Brain microvascular endothelial cell (primary cell): ENCODE measurements at regions not wholly inside any gene's neighbourhood (a gene's known extent, or its start where the extent isn't known, plus 50 kb on each side); places are given as distances from the start of the nearest gene placed in this dataset.
A peak's percentile ranks its signal among the peaks of the same experiment; 100 is the strongest.
"Not testable (repeated sequence)": the region's sequence is repeated elsewhere in the genome, so short reads cannot be mapped to it uniquely, and the experiment has no call there.

ENCODE experiments used
- DNase-seq: peaks from one replicate; pipeline ENCODE4 v3.0.0-alpha.2; 2020
- H3K27ac ChIP-seq: fragments of 250-450 bp; sonication (Bioruptor Pico); 2 replicates; pipeline ENCODE4 v1.5.1; 2020; ENCODE audit warnings: mild to moderate bottlenecking, moderate library complexity
- H3K27me3 ChIP-seq: fragments of 250-450 bp; sonication (Bioruptor Pico); replicated peaks from 2 replicates; pipeline ENCODE4 v1.5.1; 2020; ENCODE audit warnings: mild to moderate bottlenecking
- H3K36me3 ChIP-seq: fragments of 250-450 bp; sonication (Bioruptor Pico); replicated peaks from 2 replicates; pipeline ENCODE4 v1.5.1; 2020; ENCODE audit warnings: mild to moderate bottlenecking
- H3K4me3 ChIP-seq: 2 replicates; pipeline ENCODE4 v1.5.1; 2011; ENCODE audit warnings: low read depth, mild to moderate bottlenecking, control low read depth, low read length, moderate library complexity
- CTCF ChIP-seq: IDR thresholded peaks from 2 replicates; pipeline ENCODE4 v1.5.1; 2011; ENCODE audit warnings: low read depth, mild to moderate bottlenecking, moderate library complexity, low read length, control low read depth, inconsistent platforms; ENCODE audit errors: missing control alignments
- in situ Hi-C: cut with HindIII; loops from 2 replicates; pipeline ENCODE4 v1.10.0; 2017; ENCODE audit warnings: low sequenced_read_pairs, low pct_ligation_motif_present

GRCh38 chr22:25420471-25420924 is 144.0 kb upstream of the GRK3 start:
- peaks cover 60% of the 10 kb centered on the region for H3K27me3 ChIP-seq
- DNase-seq: no peak
- TF ChIP-seq CTCF: no peak
- in situ Hi-C loops: no loop called here
- no peak overlapping the region for H3K4me3 ChIP-seq
- H3K27ac ChIP-seq: no peak overlapping the region
- no peaks in the 10 kb centered on the region for H3K36me3 ChIP-seq

- H3K27ac ChIP-seq: no peak overlapping the region
- DNase-seq: no peak
- peak; percentile 3 for TF ChIP-seq CTCF
- H3K4me3 ChIP-seq: no peak overlapping the region
- in situ Hi-C loops: no loop called here
- H3K36me3 ChIP-seq: no peaks in the 10 kb centered on the region
- H3K27me3 ChIP-seq: peaks cover 60% of the 10 kb centered on the region
Measured at GRCh38 chr22:25420925-25421904, 143.3 kb upstream of the GRK3 start.

- DNase-seq, H3K27ac ChIP-seq, H3K4me3 ChIP-seq, in situ Hi-C loops, H3K36me3 ChIP-seq: not testable (repeated sequence)
- H3K27me3 ChIP-seq: peaks cover 20% of the 10 kb centered on the region
- TF ChIP-seq CTCF: peak; percentile 56
Measured at GRCh38 chr22:25426530-25427308, 137.8 kb upstream of the GRK3 start.

- H3K4me3 ChIP-seq, DNase-seq, in situ Hi-C loops, H3K36me3 ChIP-seq, H3K27me3 ChIP-seq, H3K27ac ChIP-seq: not testable (repeated sequence)
Measured at GRCh38 chr22:25431637-25432342, 132.7 kb upstream of the GRK3 start.

- H3K27ac ChIP-seq, H3K27me3 ChIP-seq, in situ Hi-C loops, H3K4me3 ChIP-seq, H3K36me3 ChIP-seq, DNase-seq: not testable (repeated sequence)
Measured at GRCh38 chr22:25433381-25433970, 131.0 kb upstream of the GRK3 start.

GRCh38 chr22:25437414-25438160 is 126.9 kb upstream of the GRK3 start:
- in situ Hi-C loops: no loop called here
- Histone ChIP-seq H3K27me3 (peaks cover 2% of the 10 kb centered on the region), H3K36me3 (no peaks in the 10 kb centered on the region), H3K27ac (no peak overlapping the region), H3K4me3 (no peak overlapping the region)
- DNase-seq: no peak
- no peak for TF ChIP-seq CTCF
